Loucy (cell line): ENCODE measurements at regions not wholly inside any gene's neighbourhood (a gene's known extent, or its start where the extent isn't known, plus 50 kb on each side); places are given as distances from the start of the nearest gene placed in this dataset.

Experiments used
- H2AFZ ChIP-seq: fragments of 200-600 bp; sonication (generic); 2 replicates; pipeline ENCODE4 v1.6.0; 2016; ENCODE audit warnings: antibody characterized with exemption, mild to moderate bottlenecking, low read length, moderate library complexity
- H3F3A ChIP-seq: fragments of 200-600 bp; 2 replicates; pipeline ENCODE4 v1.6.0; 2016; ENCODE audit warnings: antibody characterized with exemption, low read depth, mild to moderate bottlenecking
- H3K27me3 ChIP-seq: fragments of 200-600 bp; sonication (generic); 2 replicates; pipeline ENCODE4 v1.6.1; 2014; ENCODE audit warnings: low read length, mild to moderate bottlenecking; ENCODE audit not compliant: insufficient read depth, poor library complexity, severe bottlenecking
- H3K36me3 ChIP-seq: fragments of 200-600 bp; sonication (generic); 2 replicates; pipeline ENCODE4 v1.6.1; 2016; ENCODE audit warnings: low read length; ENCODE audit not compliant: insufficient read depth
- H3K4me1 ChIP-seq: fragments of 200-600 bp; sonication (generic); 2 replicates; pipeline ENCODE4 v1.5.1; 2014; ENCODE audit warnings: low read length, mild to moderate bottlenecking; ENCODE audit not compliant: insufficient read depth, poor library complexity, severe bottlenecking
- H3K4me2 ChIP-seq: fragments of 200-600 bp; sonication (generic); 2 replicates; pipeline ENCODE4 v1.6.0; 2014; ENCODE audit warnings: antibody characterized with exemption, low read length, low read depth, mild to moderate bottlenecking; ENCODE audit not compliant: poor library complexity, severe bottlenecking
- H3K4me3 ChIP-seq: fragments of 200-600 bp; sonication (generic); 2 replicates; pipeline ENCODE4 v1.5.1; 2014; ENCODE audit warnings: low read length, mild to moderate bottlenecking, mixed read lengths; ENCODE audit not compliant: poor library complexity, severe bottlenecking
- H3K79me2 ChIP-seq: fragments of 200-600 bp; sonication (generic); 2 replicates; pipeline ENCODE4 v1.6.1; 2014; ENCODE audit warnings: low read length; ENCODE audit not compliant: insufficient read depth
- H3K9ac ChIP-seq: fragments of 200-600 bp; sonication (generic); 2 replicates; pipeline ENCODE4 v1.6.0; 2014; ENCODE audit warnings: mild to moderate bottlenecking, low read depth, low read length, moderate library complexity; ENCODE audit not compliant: poor library complexity, severe bottlenecking
- H3K9me2 ChIP-seq: fragments of 200-600 bp; sonication (generic); replicated peaks from 2 replicates; pipeline ENCODE4 v1.6.1; 2016; ENCODE audit warnings: low read depth, low read length, mixed read lengths
- H3K9me3 ChIP-seq: fragments of 200-600 bp; sonication (generic); 2 replicates; pipeline ENCODE4 v1.6.1; 2014; ENCODE audit warnings: mild to moderate bottlenecking, antibody characterized with exemption, low read length, low read depth; ENCODE audit not compliant: insufficient read depth
- H4K20me1 ChIP-seq: fragments of 200-600 bp; sonication (generic); 2 replicates; pipeline ENCODE4 v1.6.0; 2014; ENCODE audit warnings: antibody characterized with exemption, low read length, mild to moderate bottlenecking; ENCODE audit not compliant: insufficient read depth, poor library complexity, severe bottlenecking
- EZH2phosphoT487 ChIP-seq: fragments of 200-600 bp; IDR thresholded peaks from 2 replicates; pipeline ENCODE4 v1.6.1; 2018; ENCODE audit warnings: antibody characterized with exemption, mild to moderate bottlenecking, moderate library complexity, borderline replicate concordance
- TF ChIP-seq, protein P1 (sequence below): fragments of 200-600 bp; sonication (generic); conservative IDR thresholded peaks from 2 replicates; pipeline ENCODE4 v1.5.1; 2014; ENCODE audit warnings: mild to moderate bottlenecking, antibody characterized with exemption, low read length

DNA sequence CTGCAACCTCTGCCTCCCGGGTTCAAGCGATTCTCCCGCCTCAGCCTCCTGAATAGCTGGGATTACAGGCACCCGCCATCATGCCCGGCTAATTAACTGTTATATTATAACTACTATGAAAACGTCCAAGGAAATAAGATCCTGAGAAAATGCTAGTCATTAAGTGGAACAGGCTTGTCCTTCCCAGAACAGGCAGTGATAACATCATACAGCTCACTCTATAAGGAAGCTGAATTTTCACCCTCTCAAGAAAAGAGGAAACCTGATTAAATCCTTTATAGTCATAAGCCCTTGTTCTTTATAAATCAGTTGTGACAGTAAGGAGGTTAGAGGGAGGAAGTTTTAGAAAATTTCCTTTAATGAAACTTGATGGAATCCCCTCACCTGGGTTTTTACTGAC is 163.9 kb upstream of the CLINT1 start:
- Histone ChIP-seq H3K36me3 (no peaks in the 10 kb centered on the region), H3K79me2 (no peaks in the 10 kb centered on the region), H3F3A (no peaks in the 10 kb centered on the region), H3K9me2 (no peaks in the 10 kb centered on the region), H3K4me3 (no peak overlapping the region), H3K4me2 (no peak overlapping the region), H3K4me1 (no peaks in the 10 kb centered on the region), H3K27me3 (no peaks in the 10 kb centered on the region), H3K9me3 (no peaks in the 10 kb centered on the region), H4K20me1 (no peaks in the 10 kb centered on the region), H2AFZ (no peak overlapping the region), H3K9ac (no peak overlapping the region)
- TF ChIP-seq, protein P1, sequence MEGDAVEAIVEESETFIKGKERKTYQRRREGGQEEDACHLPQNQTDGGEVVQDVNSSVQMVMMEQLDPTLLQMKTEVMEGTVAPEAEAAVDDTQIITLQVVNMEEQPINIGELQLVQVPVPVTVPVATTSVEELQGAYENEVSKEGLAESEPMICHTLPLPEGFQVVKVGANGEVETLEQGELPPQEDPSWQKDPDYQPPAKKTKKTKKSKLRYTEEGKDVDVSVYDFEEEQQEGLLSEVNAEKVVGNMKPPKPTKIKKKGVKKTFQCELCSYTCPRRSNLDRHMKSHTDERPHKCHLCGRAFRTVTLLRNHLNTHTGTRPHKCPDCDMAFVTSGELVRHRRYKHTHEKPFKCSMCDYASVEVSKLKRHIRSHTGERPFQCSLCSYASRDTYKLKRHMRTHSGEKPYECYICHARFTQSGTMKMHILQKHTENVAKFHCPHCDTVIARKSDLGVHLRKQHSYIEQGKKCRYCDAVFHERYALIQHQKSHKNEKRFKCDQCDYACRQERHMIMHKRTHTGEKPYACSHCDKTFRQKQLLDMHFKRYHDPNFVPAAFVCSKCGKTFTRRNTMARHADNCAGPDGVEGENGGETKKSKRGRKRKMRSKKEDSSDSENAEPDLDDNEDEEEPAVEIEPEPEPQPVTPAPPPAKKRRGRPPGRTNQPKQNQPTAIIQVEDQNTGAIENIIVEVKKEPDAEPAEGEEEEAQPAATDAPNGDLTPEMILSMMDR, result no peak
- TF ChIP-seq EZH2phosphoT487, result no peak

DNA sequence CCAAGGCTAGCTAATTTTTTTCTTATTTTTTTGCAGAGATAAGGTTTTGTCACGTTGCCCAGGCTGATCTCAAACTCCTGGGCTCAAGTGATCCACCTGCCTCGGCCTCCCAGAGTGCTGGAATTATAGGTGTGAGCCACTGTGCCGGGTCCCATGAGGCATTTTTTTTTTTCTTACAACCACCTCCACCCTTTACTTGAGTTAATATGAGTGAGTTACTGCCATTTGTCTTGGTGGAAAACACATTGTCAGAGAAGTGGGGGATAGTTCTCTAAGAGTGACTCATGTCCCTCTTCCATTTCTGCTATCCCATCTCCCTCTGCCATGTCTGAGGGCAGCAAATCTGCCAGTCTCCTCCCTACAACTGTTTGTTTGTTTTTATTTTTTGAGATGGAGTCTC is 163.4 kb upstream of the CLINT1 start:
- H3K4me1 ChIP-seq, result no peaks in the 10 kb centered on the region
- H3K27me3 ChIP-seq, result no peaks in the 10 kb centered on the region
- H3K4me3 ChIP-seq, result no peak overlapping the region
- no peaks in the 10 kb centered on the region for H3K9me2 ChIP-seq
- H3K79me2 ChIP-seq, result no peaks in the 10 kb centered on the region
- no peaks in the 10 kb centered on the region for H3K9me3 ChIP-seq
- no peaks in the 10 kb centered on the region for H4K20me1 ChIP-seq
- H3K4me2 ChIP-seq, result no peak overlapping the region
- no peaks in the 10 kb centered on the region for H3K36me3 ChIP-seq
- no peaks in the 10 kb centered on the region for H3F3A ChIP-seq
- no peak overlapping the region for H3K9ac ChIP-seq
- H2AFZ ChIP-seq, result no peak overlapping the region
- TF ChIP-seq, protein P1, result no peak
- TF ChIP-seq EZH2phosphoT487, result no peak

- Histone ChIP-seq H2AFZ (no peak overlapping the region), H3K4me1 (no peaks in the 10 kb centered on the region), H3F3A (no peaks in the 10 kb centered on the region), H3K36me3 (no peaks in the 10 kb centered on the region), H3K9me3 (no peaks in the 10 kb centered on the region), H3K27me3 (no peaks in the 10 kb centered on the region), H3K79me2 (no peaks in the 10 kb centered on the region), H3K9ac (no peak overlapping the region), H3K4me2 (no peak overlapping the region), H3K4me3 (no peak overlapping the region), H4K20me1 (no peaks in the 10 kb centered on the region), H3K9me2 (no peaks in the 10 kb centered on the region)
- TF ChIP-seq, protein P1, result no peak
- no peak for TF ChIP-seq EZH2phosphoT487
Observed at GRCh38 chr5:158020555-158021418, 161.8 kb upstream of the CLINT1 start.
